ENCODE measurements at regions not wholly inside any gene's neighbourhood (a gene's known extent, or its start where the extent isn't known, plus 50 kb on each side); places are given as distances from the start of the nearest gene placed in this dataset.

DNA sequence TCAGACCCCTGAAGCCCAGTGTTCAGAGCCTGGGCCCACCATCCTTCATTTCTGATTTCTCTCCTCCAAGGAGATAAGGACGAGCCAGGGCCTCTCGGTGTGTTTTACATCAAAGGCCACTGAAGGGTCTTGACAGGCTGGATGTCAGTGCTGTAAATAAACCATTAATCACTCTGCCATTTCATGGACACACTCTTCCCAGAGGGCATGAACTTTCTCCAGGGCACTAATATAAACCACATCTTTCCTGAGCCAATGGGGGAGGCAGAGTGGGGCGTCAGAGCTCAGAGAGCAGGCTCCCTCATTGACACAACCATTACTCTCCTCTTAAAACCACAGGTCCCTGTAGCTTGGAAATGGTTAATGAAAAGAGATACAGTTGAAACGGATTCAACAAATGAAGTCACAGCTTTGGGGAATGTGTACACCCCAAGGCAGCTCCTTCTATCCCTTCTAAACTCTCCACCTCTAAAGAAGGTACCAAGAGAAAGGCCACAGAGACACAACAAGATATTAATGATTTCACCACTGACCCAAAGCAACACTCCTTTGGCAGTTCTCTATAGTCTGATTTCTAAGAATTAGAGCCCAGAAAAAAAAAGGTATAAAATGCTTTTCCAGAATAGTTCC lies 200.6 kb downstream of the CHIC2 start:
- H3K4me3 ChIP-seq (ENCODE audit: control insufficient read depth, low read depth, low read length), result no peak overlapping the region
- peak; percentile 55 for DNase-seq (ENCODE audit: low read depth)
- TF ChIP-seq, protein P1, sequence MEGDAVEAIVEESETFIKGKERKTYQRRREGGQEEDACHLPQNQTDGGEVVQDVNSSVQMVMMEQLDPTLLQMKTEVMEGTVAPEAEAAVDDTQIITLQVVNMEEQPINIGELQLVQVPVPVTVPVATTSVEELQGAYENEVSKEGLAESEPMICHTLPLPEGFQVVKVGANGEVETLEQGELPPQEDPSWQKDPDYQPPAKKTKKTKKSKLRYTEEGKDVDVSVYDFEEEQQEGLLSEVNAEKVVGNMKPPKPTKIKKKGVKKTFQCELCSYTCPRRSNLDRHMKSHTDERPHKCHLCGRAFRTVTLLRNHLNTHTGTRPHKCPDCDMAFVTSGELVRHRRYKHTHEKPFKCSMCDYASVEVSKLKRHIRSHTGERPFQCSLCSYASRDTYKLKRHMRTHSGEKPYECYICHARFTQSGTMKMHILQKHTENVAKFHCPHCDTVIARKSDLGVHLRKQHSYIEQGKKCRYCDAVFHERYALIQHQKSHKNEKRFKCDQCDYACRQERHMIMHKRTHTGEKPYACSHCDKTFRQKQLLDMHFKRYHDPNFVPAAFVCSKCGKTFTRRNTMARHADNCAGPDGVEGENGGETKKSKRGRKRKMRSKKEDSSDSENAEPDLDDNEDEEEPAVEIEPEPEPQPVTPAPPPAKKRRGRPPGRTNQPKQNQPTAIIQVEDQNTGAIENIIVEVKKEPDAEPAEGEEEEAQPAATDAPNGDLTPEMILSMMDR (conservative IDR thresholded peaks at IDR 0.05; ENCODE audit: control insufficient read depth, insufficient read depth, low read depth, low read length), result no peak

DNA sequence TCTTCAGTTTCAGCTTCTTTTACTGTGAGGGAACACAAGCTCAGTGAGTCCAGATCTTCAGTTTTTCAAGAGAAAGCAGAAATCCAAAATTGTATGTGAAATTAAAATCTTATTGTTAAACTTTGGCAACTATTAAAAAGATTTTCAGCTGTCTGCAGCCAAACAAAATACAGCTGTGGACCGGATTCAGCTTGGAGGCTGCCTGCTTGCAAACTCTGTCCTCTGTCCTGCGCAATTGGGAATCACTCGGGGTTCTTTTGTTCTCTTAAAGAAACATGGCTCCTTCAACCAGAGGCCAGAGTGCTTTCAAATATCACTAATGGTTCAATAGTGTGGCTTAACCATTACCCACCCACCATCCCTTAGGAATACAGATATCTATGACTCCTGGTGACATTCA lies 201.2 kb downstream of the CHIC2 start:
- peak; percentile 71 for DNase-seq (ENCODE audit: low read depth)
- TF ChIP-seq, protein P1 (conservative IDR thresholded peaks at IDR 0.05; ENCODE audit: control insufficient read depth, insufficient read depth, low read depth, low read length), result no peak
- no peak overlapping the region for H3K4me3 ChIP-seq (ENCODE audit: control insufficient read depth, low read depth, low read length)

DNA sequence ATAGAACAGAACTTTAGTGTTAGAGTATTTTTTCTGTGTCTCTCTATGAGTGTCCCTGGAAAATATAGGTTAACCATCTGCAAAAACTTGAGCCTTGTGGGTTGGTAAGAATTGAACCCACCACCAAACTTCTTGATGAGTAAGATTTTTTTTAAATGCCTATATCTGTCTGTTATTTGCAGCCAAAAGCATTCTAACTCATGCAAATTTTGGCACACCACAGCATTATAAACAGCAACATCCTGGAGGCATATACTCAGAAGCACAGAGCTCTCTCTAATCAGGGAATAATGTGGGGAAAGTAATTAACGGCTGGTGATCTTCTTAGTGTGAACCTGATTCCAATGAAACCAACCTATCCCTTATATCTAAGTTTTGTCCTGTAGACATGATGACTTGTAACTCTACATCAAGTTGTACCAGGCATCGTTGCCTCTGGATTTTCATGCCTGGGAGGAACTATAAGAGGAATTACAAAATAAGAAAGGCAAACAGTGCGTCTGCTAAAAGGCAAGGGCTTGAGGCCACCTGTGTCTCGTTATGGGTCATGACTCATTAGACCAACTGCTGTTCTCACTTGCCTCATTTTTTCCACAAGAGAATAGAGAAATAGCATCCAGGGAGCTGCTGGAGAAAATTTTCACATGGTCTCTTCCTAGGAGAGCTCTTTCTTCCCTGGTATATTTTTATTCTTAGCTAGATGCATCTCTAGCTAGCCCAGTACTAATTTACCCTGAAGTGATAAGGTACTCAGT lies 202.4 kb downstream of the CHIC2 start:
- peak; percentile 98 for DNase-seq (ENCODE audit: low read depth)
- TF ChIP-seq, protein P1 (conservative IDR thresholded peaks at IDR 0.05; ENCODE audit: control insufficient read depth, insufficient read depth, low read depth, low read length), result no peak
- H3K4me3 ChIP-seq (ENCODE audit: control insufficient read depth, low read depth, low read length), result no peak overlapping the region

DNA sequence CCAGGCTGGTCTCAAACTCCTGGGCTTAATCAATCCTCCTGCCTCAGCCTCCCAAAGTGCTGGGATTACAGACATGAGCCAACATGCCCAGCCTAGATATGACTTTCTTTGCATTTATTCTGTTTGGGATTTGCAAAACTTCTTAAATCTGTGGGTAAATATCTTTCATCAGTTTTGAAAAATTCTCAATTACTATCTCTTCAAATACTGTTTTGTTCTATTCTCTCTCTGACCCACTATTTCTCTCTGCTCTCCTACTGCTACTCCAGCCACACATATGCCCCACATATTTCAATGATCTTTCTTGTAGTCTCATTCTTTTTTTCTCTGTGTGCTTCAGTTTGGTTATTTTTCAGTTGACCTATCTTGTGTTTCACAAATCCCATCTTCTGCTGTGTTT lies 205.1 kb downstream of the CHIC2 start:
- TF ChIP-seq, protein P1 (conservative IDR thresholded peaks at IDR 0.05; ENCODE audit: control insufficient read depth, insufficient read depth, low read depth, low read length), result no peak
- no peak for DNase-seq (ENCODE audit: low read depth)
- H3K4me3 ChIP-seq (ENCODE audit: control insufficient read depth, low read depth, low read length), result no peak overlapping the region

DNA sequence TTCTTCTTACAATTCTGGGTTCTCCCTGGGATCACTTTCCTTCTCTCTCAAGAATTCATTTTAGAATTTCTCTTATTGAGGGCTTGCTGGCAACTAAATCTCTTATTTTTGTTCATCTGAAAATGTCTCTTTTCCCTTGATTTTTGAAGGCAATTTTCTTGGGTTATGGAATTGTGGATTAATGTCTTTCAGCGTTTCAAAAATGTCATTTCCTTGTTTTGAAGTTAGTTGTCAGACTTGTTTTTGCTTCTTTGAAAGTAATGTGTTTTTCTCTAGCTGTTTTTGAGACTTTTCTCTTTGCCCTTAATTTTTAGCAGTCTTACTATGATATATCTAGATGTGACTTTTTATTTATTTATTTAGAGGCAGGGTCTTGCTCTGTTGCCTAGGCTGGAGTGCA lies 205.7 kb downstream of the CHIC2 start:
- TF ChIP-seq, protein P1 (conservative IDR thresholded peaks at IDR 0.05; ENCODE audit: control insufficient read depth, insufficient read depth, low read depth, low read length), result no peak
- no peak overlapping the region for H3K4me3 ChIP-seq (ENCODE audit: control insufficient read depth, low read depth, low read length)
- no peak for DNase-seq (ENCODE audit: low read depth)

DNA sequence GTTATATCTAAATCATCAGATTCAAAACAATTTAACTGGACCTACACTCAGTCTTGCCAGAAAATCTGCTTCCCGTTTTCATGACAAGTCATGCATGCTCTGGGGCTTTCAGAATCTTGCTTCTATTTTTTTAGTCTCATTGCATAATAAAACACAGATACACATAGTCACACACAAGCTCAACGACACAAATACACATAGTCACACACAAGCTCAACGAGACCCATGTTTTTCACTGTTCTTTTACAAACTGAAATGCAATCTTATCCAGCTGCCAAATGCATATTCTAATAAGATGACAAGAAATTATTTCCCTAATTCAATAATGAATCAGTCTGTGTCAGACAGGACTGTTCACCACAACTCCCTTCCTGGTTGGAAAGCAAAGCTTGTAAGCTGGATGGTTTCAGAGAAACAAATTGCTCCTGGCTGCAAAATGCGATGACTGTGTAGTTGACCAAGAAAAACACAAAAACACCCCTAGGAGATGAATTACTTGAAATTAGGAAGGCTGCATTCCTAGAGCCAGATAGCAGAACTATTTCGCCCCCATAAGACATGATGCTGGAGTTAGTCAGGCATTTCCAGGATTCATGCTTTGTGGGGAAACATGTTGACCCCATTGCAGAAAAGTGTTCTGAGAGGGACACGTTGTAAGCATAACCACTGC lies 208.7 kb downstream of the CHIC2 start:
- peak; percentile 97 for DNase-seq (ENCODE audit: low read depth)
- no peak overlapping the region for H3K4me3 ChIP-seq (ENCODE audit: control insufficient read depth, low read depth, low read length)
- TF ChIP-seq, protein P1 (conservative IDR thresholded peaks at IDR 0.05; ENCODE audit: control insufficient read depth, insufficient read depth, low read depth, low read length), result no peak
